Smooth muscle cell (in vitro differentiated cells): ENCODE measurements at regions not wholly inside any gene's neighbourhood (a gene's known extent, or its start where the extent isn't known, plus 50 kb on each side); places are given as distances from the start of the nearest gene placed in this dataset.
"Not testable (repeated sequence)": the region's sequence is repeated elsewhere in the genome, so short reads cannot be mapped to it uniquely, and the experiment has no call there.

Experiments used
- DNase-seq: peaks from one replicate; lab custom pipeline; 2025; ENCODE audit not compliant: unreplicated experiment; lab: John Stamatoyannopoulos, UW
- H2AFZ ChIP-seq: fragments of 200-600 bp; sonication (generic); 2 replicates; pipeline ENCODE4 v1.6.0; 2016; ENCODE audit warnings: antibody characterized with exemption, low read depth, mild to moderate bottlenecking
- H3F3A ChIP-seq: fragments of 200-600 bp; sonication (generic); 2 replicates; pipeline ENCODE4 v1.6.0; 2017; ENCODE audit warnings: antibody characterized with exemption, low read depth
- H3K27ac ChIP-seq: fragments of 200-600 bp; sonication (generic); 2 replicates; pipeline ENCODE4 v1.5.1; 2016; ENCODE audit warnings: low read depth, mild to moderate bottlenecking
- H3K27me3 ChIP-seq: fragments of 200-600 bp; sonication (generic); 2 replicates; pipeline ENCODE4 v1.6.1; 2016; ENCODE audit warnings: low read depth, mild to moderate bottlenecking
- H3K36me3 ChIP-seq: fragments of 200-600 bp; sonication (generic); 2 replicates; pipeline ENCODE4 v1.5.1; 2016; ENCODE audit warnings: low read depth
- H3K4me1 ChIP-seq: fragments of 200-600 bp; sonication (generic); 2 replicates; pipeline ENCODE4 v1.5.1; 2016; ENCODE audit warnings: low read depth
- H3K4me2 ChIP-seq: fragments of 200-600 bp; sonication (generic); 2 replicates; pipeline ENCODE4 v1.6.0; 2016; ENCODE audit warnings: mild to moderate bottlenecking
- H3K4me3 ChIP-seq: fragments of 200-600 bp; sonication (generic); 2 replicates; pipeline ENCODE4 v1.5.1; 2016; ENCODE audit warnings: mild to moderate bottlenecking
- H3K79me2 ChIP-seq: fragments of 200-600 bp; sonication (generic); 2 replicates; pipeline ENCODE4 v1.6.0; 2016; ENCODE audit warnings: low read depth, mild to moderate bottlenecking
- H3K9ac ChIP-seq: fragments of 200-600 bp; sonication (generic); 2 replicates; pipeline ENCODE4 v1.6.0; 2016; ENCODE audit warnings: low read depth
- H3K9me3 ChIP-seq: fragments of 200-600 bp; sonication (generic); replicated peaks from 2 replicates; pipeline ENCODE4 v1.5.1; 2016; ENCODE audit warnings: low read depth
- H4K20me1 ChIP-seq: fragments of 200-600 bp; sonication (generic); 2 replicates; pipeline ENCODE4 v1.6.0; 2016; ENCODE audit warnings: low read depth
- WGBS: methylation state at CpG from one replicate; pipeline ENCODE4 v1.1.7; 2016; ENCODE audit warnings: low lambda C conversion rate; 5-methylcytosine and 5-hydroxymethylcytosine counted together
- TF ChIP-seq, protein P1 (sequence below): fragments of 200-600 bp; sonication (generic); IDR thresholded peaks from 2 replicates; pipeline ENCODE4 v1.5.1; 2017; ENCODE audit warnings: borderline replicate concordance, mild to moderate bottlenecking, antibody characterized with exemption; ENCODE audit not compliant: insufficient read depth, poor library complexity, severe bottlenecking

DNA sequence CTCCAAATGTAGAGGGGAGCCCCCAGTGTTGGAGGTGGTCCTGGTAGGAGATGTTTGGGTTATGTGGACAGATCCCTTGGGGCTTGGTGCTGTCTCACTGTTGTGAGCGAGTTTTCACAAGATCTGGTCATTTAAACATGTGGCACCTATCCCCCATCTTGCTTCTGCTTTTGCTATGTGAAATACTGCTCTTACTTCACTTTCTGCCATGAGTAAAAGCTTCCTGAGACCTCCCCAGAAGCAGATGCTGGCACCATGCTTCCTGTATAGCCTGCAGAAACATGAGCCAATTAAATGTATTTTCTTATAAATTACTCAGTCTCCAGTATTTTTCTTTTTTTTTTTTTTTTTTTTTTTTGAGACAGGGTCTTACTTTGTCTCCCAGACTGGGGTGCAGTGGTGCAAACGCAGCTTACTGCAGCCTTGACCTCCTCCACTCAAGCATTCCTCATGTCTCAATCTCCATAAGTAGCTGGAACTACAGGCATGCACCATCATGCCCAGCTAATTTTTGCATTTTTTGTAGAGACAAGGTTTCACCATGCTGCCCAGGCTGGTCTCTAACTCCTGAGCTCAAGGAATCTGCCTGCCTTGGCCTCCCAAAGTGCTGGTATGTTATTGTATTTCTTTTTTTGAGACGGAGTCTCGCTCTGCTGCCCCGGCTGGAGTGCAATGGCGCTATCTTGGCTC, 177.1 kb downstream of the ALDH8A1 start:
- no peaks in the 10 kb centered on the region for H3K79me2 ChIP-seq

DNA sequence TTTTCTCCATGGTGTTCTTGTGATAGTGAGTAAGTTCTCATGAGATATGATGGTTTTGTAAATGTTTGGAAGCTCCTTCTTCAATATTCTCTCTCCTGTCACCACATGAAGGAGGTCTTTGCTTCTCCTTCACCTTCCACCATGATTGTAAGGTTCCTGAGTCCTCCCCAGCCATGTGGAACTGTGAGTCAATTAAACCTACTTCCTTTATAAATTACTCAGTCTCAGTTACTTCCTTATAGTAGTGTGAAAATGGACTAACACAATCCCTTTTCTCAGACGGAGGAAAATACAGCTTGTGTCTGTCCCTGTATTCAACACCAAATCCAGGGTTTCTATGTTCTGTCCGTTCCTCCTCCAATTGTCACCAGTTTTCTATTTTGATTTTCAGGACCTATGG, 181.0 kb downstream of the ALDH8A1 start:
- Histone ChIP-seq H4K20me1 (no peaks in the 10 kb centered on the region), H2AFZ (no peak overlapping the region), H3K4me1 (no peaks in the 10 kb centered on the region), H3K4me3 (no peak overlapping the region), H3K27me3 (no peaks in the 10 kb centered on the region), H3K36me3 (no peaks in the 10 kb centered on the region), H3K9me3 (no peaks in the 10 kb centered on the region), H3K4me2 (no peak overlapping the region), H3F3A (no peaks in the 10 kb centered on the region), H3K9ac (no peak overlapping the region), H3K27ac (no peak overlapping the region), H3K79me2 (no peaks in the 10 kb centered on the region)
- WGBS: 70% methylated on average over 2 of the region's 2 CpGs
- no peak for DNase-seq
- TF ChIP-seq, protein P1, sequence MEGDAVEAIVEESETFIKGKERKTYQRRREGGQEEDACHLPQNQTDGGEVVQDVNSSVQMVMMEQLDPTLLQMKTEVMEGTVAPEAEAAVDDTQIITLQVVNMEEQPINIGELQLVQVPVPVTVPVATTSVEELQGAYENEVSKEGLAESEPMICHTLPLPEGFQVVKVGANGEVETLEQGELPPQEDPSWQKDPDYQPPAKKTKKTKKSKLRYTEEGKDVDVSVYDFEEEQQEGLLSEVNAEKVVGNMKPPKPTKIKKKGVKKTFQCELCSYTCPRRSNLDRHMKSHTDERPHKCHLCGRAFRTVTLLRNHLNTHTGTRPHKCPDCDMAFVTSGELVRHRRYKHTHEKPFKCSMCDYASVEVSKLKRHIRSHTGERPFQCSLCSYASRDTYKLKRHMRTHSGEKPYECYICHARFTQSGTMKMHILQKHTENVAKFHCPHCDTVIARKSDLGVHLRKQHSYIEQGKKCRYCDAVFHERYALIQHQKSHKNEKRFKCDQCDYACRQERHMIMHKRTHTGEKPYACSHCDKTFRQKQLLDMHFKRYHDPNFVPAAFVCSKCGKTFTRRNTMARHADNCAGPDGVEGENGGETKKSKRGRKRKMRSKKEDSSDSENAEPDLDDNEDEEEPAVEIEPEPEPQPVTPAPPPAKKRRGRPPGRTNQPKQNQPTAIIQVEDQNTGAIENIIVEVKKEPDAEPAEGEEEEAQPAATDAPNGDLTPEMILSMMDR: no peak

More for the DNA sequence above, 177.1 kb downstream of the ALDH8A1 start:
- DNase-seq: no peak
- WGBS: 92% methylated on average over 6 of the region's 6 CpGs
- Histone ChIP-seq H3K9ac (no peak overlapping the region), H3K27me3 (no peaks in the 10 kb centered on the region), H3K27ac (no peak overlapping the region), H3K36me3 (no peaks in the 10 kb centered on the region), H3K9me3 (no peaks in the 10 kb centered on the region), H3K4me3 (no peak overlapping the region), H3K4me1 (no peaks in the 10 kb centered on the region), H3F3A (no peaks in the 10 kb centered on the region), H3K4me2 (no peak overlapping the region), H4K20me1 (no peaks in the 10 kb centered on the region), H2AFZ (no peak overlapping the region)
- TF ChIP-seq, protein P1: no peak

DNA sequence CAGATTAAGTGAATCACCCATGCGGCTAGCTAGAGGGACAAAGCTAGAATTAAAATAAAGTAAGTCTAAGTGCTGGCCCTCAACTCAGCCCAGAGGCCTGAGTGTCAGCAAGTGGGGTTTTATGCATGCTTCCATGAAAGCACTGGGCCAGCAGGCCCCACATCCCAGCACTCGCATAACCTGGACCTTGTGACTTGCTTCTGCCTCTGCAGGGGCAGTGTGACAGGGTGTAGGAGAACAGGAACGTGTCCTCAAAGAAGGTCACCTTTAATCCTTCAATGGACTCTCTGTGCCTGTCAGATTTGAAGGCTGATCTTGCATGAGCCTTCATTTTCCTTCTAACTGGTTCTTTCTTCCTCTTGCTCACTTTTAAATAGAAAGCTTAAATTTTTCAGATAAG, 183.4 kb downstream of the ALDH8A1 start:
- WGBS: 65% methylated on average over 3 of the region's 3 CpGs
- H3K9me3 ChIP-seq: no peaks in the 10 kb centered on the region
- no peaks in the 10 kb centered on the region for H3F3A ChIP-seq
- no peak overlapping the region for H3K9ac ChIP-seq
- no peaks in the 10 kb centered on the region for H3K4me1 ChIP-seq
- H3K27ac ChIP-seq: no peak overlapping the region
- no peaks in the 10 kb centered on the region for H3K27me3 ChIP-seq
- no peak overlapping the region for H3K4me2 ChIP-seq
- TF ChIP-seq, protein P1: no peak
- no peaks in the 10 kb centered on the region for H3K79me2 ChIP-seq
- no peak overlapping the region for H2AFZ ChIP-seq
- H4K20me1 ChIP-seq: no peaks in the 10 kb centered on the region
- no peaks in the 10 kb centered on the region for H3K36me3 ChIP-seq
- DNase-seq: no peak
- no peak overlapping the region for H3K4me3 ChIP-seq

DNA sequence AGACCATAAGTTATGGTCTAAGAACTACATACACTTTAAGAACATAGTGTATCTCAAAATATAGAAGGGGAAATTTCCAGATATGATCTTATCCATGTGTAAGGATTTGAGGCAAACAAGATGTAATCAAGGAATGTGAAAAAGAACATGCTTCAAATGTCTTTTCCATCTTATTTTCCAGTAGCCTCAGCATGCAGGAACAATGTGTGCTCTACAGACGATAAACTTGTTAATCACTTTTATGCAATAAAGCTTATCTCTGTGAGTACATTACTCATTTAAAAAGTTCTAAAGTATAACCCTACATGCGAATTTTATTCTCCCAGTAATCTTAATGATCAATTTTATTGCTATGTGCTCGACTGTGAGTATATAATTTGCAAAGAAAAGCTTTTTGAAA, 185.2 kb downstream of the ALDH8A1 start:
- H3K27ac ChIP-seq: no peak overlapping the region
- H3K4me1 ChIP-seq: no peaks in the 10 kb centered on the region

DNA sequence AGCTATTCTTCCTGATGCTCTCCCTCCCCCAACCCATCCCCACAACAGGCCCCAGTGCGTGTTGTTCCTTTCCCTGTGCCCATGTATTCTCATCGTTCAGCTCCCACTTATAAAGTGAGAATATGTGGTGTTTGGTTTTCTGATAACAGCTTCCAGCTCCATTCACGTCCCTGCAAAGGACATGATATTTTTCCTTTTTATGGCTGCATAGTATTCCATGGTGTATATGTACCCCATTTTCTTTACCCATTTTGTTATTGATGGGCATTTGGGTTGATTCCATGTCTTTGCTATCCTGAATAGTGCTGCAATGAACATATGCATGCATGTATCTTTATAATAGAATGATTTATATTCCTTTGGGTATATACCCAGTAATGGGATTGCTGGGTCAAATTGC, 186.3 kb downstream of the ALDH8A1 start:
- not testable (repeated sequence) for H3K36me3 ChIP-seq, H3K4me3 ChIP-seq, H4K20me1 ChIP-seq, H3K27ac ChIP-seq, H3K9me3 ChIP-seq, H3K9ac ChIP-seq, H3K4me1 ChIP-seq, H3F3A ChIP-seq, H3K27me3 ChIP-seq, H3K79me2 ChIP-seq, H2AFZ ChIP-seq, H3K4me2 ChIP-seq, DNase-seq
- WGBS: 96% methylated on average over 3 of the region's 3 CpGs

More for the DNA sequence above, 185.2 kb downstream of the ALDH8A1 start:
- Histone ChIP-seq H3F3A (no peaks in the 10 kb centered on the region), H3K9ac (no peak overlapping the region), H3K4me3 (no peak overlapping the region), H2AFZ (no peak overlapping the region), H3K27me3 (no peaks in the 10 kb centered on the region), H3K79me2 (no peaks in the 10 kb centered on the region), H3K36me3 (no peaks in the 10 kb centered on the region), H4K20me1 (no peaks in the 10 kb centered on the region), H3K4me2 (no peak overlapping the region), H3K9me3 (no peaks in the 10 kb centered on the region)
- TF ChIP-seq, protein P1: no peak
- WGBS: 49% methylated on average over 3 of the region's 3 CpGs
- DNase-seq: no peak
